Panc1 (cell line): ENCODE measurements at regions not wholly inside any gene's neighbourhood (a gene's known extent, or its start where the extent isn't known, plus 50 kb on each side); places are given as distances from the start of the nearest gene placed in this dataset.

ENCODE experiments used
- POLR2AphosphoS5 ChIP-seq: IDR thresholded peaks from 2 replicates; pipeline ENCODE4 v1.6.1; 2012; ENCODE audit warnings: mild to moderate bottlenecking, low read depth, low read length, moderate library complexity
- SIN3A ChIP-seq: IDR thresholded peaks from 2 replicates; pipeline ENCODE4 v1.6.1; 2012; ENCODE audit warnings: low read depth, mild to moderate bottlenecking, low read length, moderate library complexity, borderline replicate concordance; ENCODE audit not compliant: insufficient read depth
- TCF7L2 ChIP-seq: IDR thresholded peaks from 2 replicates; pipeline ENCODE4 v1.6.1; 2011; ENCODE audit warnings: mild to moderate bottlenecking, low read depth, low read length, inconsistent platforms
- TF ChIP-seq, protein P1 (sequence below): fragments of 450-650 bp; IDR thresholded peaks from 2 replicates; pipeline ENCODE4 v1.5.1; 2017; ENCODE audit warnings: mild to moderate bottlenecking
- TF ChIP-seq, protein P2 (sequence below), 2 experiments: IDR thresholded peaks; 2 replicates each; pipeline ENCODE4 v1.6.1; 2011 to 2012; ENCODE audit warnings: low read depth in 2 of 2, control low read depth in 1 of 2, low read length in 1 of 2, mild to moderate bottlenecking in 1 of 2, moderate library complexity in 1 of 2; ENCODE audit not compliant: insufficient read depth in 1 of 2

DNA sequence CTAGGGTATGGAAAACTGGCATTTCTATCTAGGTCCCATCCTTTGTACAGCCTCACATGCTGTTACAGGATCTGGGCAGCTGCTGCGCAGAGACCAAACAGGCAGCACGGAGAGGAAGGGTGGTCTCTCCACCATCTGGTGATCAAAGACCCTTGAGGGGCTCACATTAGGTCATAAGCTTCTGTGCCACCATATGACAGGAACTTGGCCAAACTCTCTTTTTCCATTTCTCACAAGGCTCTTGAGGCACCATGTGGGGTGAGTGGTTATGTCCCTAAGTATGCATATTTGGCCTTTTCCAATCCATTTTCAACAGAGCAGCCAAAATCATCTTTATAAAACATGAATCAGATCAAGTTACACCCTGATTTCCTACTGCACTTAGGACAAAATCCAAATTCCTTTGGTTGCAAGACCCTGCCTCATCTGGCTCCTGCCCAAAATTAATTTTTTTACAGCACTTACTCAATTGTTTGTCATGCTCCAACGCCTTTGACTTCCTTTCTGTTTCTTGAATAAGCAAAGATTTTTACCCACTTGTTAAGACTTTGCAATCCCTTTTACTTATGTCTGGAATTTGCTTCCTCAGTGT, 730.0 kb downstream of the MAT2B start:
- TF ChIP-seq, protein P1, sequence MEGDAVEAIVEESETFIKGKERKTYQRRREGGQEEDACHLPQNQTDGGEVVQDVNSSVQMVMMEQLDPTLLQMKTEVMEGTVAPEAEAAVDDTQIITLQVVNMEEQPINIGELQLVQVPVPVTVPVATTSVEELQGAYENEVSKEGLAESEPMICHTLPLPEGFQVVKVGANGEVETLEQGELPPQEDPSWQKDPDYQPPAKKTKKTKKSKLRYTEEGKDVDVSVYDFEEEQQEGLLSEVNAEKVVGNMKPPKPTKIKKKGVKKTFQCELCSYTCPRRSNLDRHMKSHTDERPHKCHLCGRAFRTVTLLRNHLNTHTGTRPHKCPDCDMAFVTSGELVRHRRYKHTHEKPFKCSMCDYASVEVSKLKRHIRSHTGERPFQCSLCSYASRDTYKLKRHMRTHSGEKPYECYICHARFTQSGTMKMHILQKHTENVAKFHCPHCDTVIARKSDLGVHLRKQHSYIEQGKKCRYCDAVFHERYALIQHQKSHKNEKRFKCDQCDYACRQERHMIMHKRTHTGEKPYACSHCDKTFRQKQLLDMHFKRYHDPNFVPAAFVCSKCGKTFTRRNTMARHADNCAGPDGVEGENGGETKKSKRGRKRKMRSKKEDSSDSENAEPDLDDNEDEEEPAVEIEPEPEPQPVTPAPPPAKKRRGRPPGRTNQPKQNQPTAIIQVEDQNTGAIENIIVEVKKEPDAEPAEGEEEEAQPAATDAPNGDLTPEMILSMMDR = no peak
- TF ChIP-seq POLR2AphosphoS5 (no peak), TCF7L2 (no peak), SIN3A (no peak)
- TF ChIP-seq, protein P2, sequence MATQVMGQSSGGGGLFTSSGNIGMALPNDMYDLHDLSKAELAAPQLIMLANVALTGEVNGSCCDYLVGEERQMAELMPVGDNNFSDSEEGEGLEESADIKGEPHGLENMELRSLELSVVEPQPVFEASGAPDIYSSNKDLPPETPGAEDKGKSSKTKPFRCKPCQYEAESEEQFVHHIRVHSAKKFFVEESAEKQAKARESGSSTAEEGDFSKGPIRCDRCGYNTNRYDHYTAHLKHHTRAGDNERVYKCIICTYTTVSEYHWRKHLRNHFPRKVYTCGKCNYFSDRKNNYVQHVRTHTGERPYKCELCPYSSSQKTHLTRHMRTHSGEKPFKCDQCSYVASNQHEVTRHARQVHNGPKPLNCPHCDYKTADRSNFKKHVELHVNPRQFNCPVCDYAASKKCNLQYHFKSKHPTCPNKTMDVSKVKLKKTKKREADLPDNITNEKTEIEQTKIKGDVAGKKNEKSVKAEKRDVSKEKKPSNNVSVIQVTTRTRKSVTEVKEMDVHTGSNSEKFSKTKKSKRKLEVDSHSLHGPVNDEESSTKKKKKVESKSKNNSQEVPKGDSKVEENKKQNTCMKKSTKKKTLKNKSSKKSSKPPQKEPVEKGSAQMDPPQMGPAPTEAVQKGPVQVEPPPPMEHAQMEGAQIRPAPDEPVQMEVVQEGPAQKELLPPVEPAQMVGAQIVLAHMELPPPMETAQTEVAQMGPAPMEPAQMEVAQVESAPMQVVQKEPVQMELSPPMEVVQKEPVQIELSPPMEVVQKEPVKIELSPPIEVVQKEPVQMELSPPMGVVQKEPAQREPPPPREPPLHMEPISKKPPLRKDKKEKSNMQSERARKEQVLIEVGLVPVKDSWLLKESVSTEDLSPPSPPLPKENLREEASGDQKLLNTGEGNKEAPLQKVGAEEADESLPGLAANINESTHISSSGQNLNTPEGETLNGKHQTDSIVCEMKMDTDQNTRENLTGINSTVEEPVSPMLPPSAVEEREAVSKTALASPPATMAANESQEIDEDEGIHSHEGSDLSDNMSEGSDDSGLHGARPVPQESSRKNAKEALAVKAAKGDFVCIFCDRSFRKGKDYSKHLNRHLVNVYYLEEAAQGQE (IDR thresholded peaks at IDR 0.05; ENCODE audit: insufficient read depth in 1 of 2, low read depth in 2 of 2, low read length in 1 of 2) = no peak
